PC-3 (cell line): ENCODE measurements at regions not wholly inside any gene's neighbourhood (a gene's known extent, or its start where the extent isn't known, plus 50 kb on each side); places are given as distances from the start of the nearest gene placed in this dataset.

Source experiments
- ATAC-seq: fragments of 200-7000 bp; cut with Tn5 transposase; 2 replicates; pipeline ENCODE4 v1.9.1; 2020; ENCODE audit warnings: mild to moderate bottlenecking, moderate library complexity
- BruUV-seq: library from RNA; stranded (reverse); fragments of 400-500 nt; replicated peaks from 2 replicates; lab custom pipeline; 2021; lab: Mats Ljungman, UMichigan
- CTCF ChIA-PET: fragments of 300-600 bp; sonication (Branson Sonifier 250); formaldehyde crosslinking; loops from one replicate; lab custom pipeline; 2022; ENCODE audit warnings: antibody characterized with exemption; lab: Charles Lee
- POLR2A ChIA-PET: fragments of 300-600 bp; sonication (Branson Sonifier 250); formaldehyde crosslinking; loops from one replicate; lab custom pipeline; 2022; ENCODE audit warnings: antibody characterized with exemption; ENCODE audit not compliant: unreplicated experiment; lab: Charles Lee
- DNase-seq: peaks from one replicate; pipeline ENCODE4 v3.0.0-alpha.2; 2015
- H2AFZ ChIP-seq: fragments of 300-600 bp; sonication (generic); 2 replicates; pipeline ENCODE4 v1.6.0; 2016; ENCODE audit warnings: antibody characterized with exemption, low read length
- H3F3A ChIP-seq: fragments of 300-600 bp; sonication (generic); one replicate; pipeline ENCODE4 v1.6.0; 2017; ENCODE audit warnings: antibody characterized with exemption, low read length, control low read depth, mild to moderate bottlenecking; ENCODE audit not compliant: unreplicated experiment
- H3K27ac ChIP-seq: fragments of 300-600 bp; sonication (generic); 2 replicates; pipeline ENCODE4 v1.5.1; 2016; ENCODE audit warnings: mild to moderate bottlenecking, low read length
- H3K27me3 ChIP-seq: fragments of 300-600 bp; sonication (generic); 2 replicates; pipeline ENCODE4 v1.6.1; 2016; ENCODE audit warnings: low read length, mixed read lengths
- H3K36me3 ChIP-seq: fragments of 300-600 bp; sonication (generic); 2 replicates; pipeline ENCODE4 v1.6.1; 2016; ENCODE audit warnings: low read depth, mixed run types, low read length, mixed read lengths
- H3K4me1 ChIP-seq: fragments of 300-600 bp; sonication (generic); 2 replicates; pipeline ENCODE4 v1.5.1; 2016; ENCODE audit warnings: low read length; ENCODE audit not compliant: insufficient read depth
- H3K4me2 ChIP-seq: fragments of 300-600 bp; sonication (generic); 2 replicates; pipeline ENCODE4 v1.6.0; 2016; ENCODE audit warnings: low read length
- H3K4me3 ChIP-seq: fragments of 300-600 bp; sonication (generic); 2 replicates; pipeline ENCODE4 v1.5.1; 2016; ENCODE audit warnings: mild to moderate bottlenecking, low read length, mixed read lengths
- H3K79me2 ChIP-seq: fragments of 300-600 bp; sonication (generic); 2 replicates; pipeline ENCODE4 v1.6.1; 2017; ENCODE audit warnings: low read length, mixed read lengths
- H3K9ac ChIP-seq: fragments of 300-600 bp; sonication (generic); 2 replicates; pipeline ENCODE4 v1.6.0; 2016; ENCODE audit warnings: mild to moderate bottlenecking, low read length
- H3K9me2 ChIP-seq: fragments of 300-600 bp; sonication (generic); replicated peaks from 2 replicates; pipeline ENCODE4 v1.6.1; 2016; ENCODE audit warnings: mixed run types, low read length, mixed read lengths
- H3K9me3 ChIP-seq: fragments of 300-600 bp; sonication (generic); 2 replicates; pipeline ENCODE4 v1.6.1; 2016; ENCODE audit warnings: low read length, mixed read lengths
- H4K20me1 ChIP-seq: fragments of 300-600 bp; sonication (generic); 2 replicates; pipeline ENCODE4 v1.6.1; 2016; ENCODE audit warnings: low read length, mixed read lengths
- EZH2 ChIP-seq: fragments of 300-600 bp; sonication (generic); IDR thresholded peaks from one replicate; pipeline ENCODE4 v1.6.1; 2017; ENCODE audit warnings: antibody characterized with exemption, mild to moderate bottlenecking, low read length; ENCODE audit not compliant: unreplicated experiment
- EZH2phosphoT487 ChIP-seq: fragments of 300-600 bp; sonication (generic); IDR thresholded peaks from 2 replicates; pipeline ENCODE4 v1.6.1; 2018; ENCODE audit warnings: mild to moderate bottlenecking, antibody characterized with exemption, low read length, borderline replicate concordance
- intact Hi-C: fragments of 100-400 bp; cut with micrococcal nuclease; formaldehyde crosslinking; loops from 2 replicates; pipeline ENCODE4 v1.9.0; 2023
- TF ChIP-seq, protein P1 (sequence below): fragments of 300-600 bp; sonication (generic); conservative IDR thresholded peaks from 2 replicates; pipeline ENCODE4 v1.5.1; 2017; ENCODE audit warnings: antibody characterized with exemption, low read depth, mild to moderate bottlenecking, low read length

DNA sequence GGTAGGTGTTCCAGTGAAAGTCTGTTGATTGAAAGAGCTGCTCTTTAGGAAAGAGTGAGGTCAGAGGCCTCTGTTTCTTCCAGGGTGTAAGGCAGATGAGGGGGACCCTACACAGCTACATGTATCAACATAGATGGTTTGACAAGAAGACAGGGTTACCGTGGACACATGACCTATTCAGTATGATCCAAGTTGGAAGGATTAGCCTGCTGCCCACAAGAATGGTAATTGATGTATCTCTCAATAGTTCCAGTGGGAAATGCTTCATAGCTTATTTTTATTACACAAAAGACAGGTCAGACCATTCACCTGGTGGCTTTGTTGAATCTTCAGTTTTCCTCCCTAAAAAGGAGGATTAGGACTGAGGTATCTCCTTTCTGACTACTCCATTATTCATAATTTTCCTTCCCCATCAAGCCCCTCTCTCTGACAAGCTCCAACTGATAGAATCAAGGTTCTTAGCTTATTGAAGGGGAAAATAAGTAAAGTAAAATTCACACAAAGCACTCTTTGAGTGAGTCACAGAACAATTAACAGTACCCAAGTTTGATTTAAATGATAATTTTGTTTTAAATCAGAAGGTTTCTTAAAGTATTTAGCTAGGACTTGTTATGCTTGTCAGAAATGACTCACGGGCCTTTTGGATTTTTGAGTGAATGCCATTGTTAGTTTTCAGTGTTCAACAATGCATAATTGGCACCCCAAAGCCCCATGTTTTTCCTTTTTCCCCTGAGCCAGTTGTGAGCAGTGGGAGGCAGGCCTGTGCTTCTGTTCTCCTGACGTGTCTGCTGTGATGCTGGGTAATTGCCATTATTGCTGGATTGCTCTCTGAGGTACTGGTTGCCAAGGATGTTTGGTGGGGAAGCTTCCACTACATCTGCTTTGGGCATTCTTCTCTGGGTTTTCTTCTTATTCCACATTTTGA is 373.2 kb downstream of the DDX10 start:
- no peak overlapping the region for H3K27ac ChIP-seq
- no TSS peak for BruUV-seq
- CTCF ChIA-PET: interaction anchor here (0.7 kb wide), 1 partner anchor 167 kb away, joined by 4 read pairs; no protein-coding TSS in a partner anchor
- no peaks in the 10 kb centered on the region for H3K79me2 ChIP-seq
- no peak overlapping the region for H3K4me3 ChIP-seq
- no peak overlapping the region for H3K4me2 ChIP-seq
- DNase-seq (peak; percentile 36), ATAC-seq (peak; percentile 42)
- no peaks in the 10 kb centered on the region for H3K27me3 ChIP-seq
- no peaks in the 10 kb centered on the region for H3K9me3 ChIP-seq
- no peak overlapping the region for H2AFZ ChIP-seq
- POLR2A ChIA-PET: no interaction called here
- intact Hi-C loops: no loop called here
- H3F3A ChIP-seq: no peaks in the 10 kb centered on the region
- no peaks in the 10 kb centered on the region; the same call in 1 of the 2 replicates for H3K4me1 ChIP-seq
- no peaks in the 10 kb centered on the region for H3K9me2 ChIP-seq
- H3K9ac ChIP-seq: no peak overlapping the region
- TF ChIP-seq EZH2: no peak
- TF ChIP-seq, protein P1, sequence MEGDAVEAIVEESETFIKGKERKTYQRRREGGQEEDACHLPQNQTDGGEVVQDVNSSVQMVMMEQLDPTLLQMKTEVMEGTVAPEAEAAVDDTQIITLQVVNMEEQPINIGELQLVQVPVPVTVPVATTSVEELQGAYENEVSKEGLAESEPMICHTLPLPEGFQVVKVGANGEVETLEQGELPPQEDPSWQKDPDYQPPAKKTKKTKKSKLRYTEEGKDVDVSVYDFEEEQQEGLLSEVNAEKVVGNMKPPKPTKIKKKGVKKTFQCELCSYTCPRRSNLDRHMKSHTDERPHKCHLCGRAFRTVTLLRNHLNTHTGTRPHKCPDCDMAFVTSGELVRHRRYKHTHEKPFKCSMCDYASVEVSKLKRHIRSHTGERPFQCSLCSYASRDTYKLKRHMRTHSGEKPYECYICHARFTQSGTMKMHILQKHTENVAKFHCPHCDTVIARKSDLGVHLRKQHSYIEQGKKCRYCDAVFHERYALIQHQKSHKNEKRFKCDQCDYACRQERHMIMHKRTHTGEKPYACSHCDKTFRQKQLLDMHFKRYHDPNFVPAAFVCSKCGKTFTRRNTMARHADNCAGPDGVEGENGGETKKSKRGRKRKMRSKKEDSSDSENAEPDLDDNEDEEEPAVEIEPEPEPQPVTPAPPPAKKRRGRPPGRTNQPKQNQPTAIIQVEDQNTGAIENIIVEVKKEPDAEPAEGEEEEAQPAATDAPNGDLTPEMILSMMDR: no peak
- TF ChIP-seq EZH2phosphoT487: no peak
- no peaks in the 10 kb centered on the region for H4K20me1 ChIP-seq
- no peaks in the 10 kb centered on the region for H3K36me3 ChIP-seq

DNA sequence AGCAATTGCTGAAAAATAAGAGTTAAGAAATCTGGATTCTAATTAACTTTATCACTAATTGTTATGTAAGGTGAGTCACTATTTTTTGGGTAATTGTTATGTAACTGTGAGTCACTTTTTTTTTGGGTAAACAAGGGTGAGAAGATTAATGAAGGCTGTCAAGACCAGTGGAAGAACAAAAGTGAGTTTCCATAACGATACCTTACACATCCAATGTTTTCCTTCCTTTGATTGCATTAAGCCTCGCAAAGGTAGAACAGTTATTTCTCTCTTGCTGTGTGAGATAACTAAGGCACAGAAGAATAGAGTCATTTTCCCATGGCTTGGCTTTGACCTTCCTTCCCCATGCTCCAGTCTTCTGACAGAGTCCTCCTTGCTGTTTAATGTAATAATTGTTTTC is 374.7 kb downstream of the DDX10 start:
- no peak for DNase-seq
- H3K27ac ChIP-seq: no peak overlapping the region

More for the DNA sequence above, 374.7 kb downstream of the DDX10 start:
- no peak overlapping the region for H2AFZ ChIP-seq
- no peaks in the 10 kb centered on the region for H3K9me2 ChIP-seq
- H3K4me3 ChIP-seq: no peak overlapping the region
- no peaks in the 10 kb centered on the region for H3K27me3 ChIP-seq
- H3F3A ChIP-seq: no peaks in the 10 kb centered on the region
- H3K36me3 ChIP-seq: no peaks in the 10 kb centered on the region
- no peaks in the 10 kb centered on the region for H3K9me3 ChIP-seq
- no peak overlapping the region for H3K9ac ChIP-seq
- ChIA-PET POLR2A (no interaction called here), CTCF (interaction anchor here (0.5 kb wide), 1 partner anchor 761 kb away, joined by 4 read pairs; no protein-coding TSS in a partner anchor)
- no peaks in the 10 kb centered on the region; the same call in 1 of the 2 replicates for H3K4me1 ChIP-seq
- TF ChIP-seq EZH2phosphoT487 (no peak), EZH2 (no peak)
- TF ChIP-seq, protein P1: no peak
- no peak for ATAC-seq
- intact Hi-C loops: no loop called here
- no peaks in the 10 kb centered on the region for H3K79me2 ChIP-seq
- no peaks in the 10 kb centered on the region for H4K20me1 ChIP-seq
- no peak overlapping the region for H3K4me2 ChIP-seq
- no TSS peak for BruUV-seq
